ENCODE measurements at regions not wholly inside any gene's neighbourhood (a gene's known extent, or its start where the extent isn't known, plus 50 kb on each side); places are given as distances from the start of the nearest gene placed in this dataset.

DNA sequence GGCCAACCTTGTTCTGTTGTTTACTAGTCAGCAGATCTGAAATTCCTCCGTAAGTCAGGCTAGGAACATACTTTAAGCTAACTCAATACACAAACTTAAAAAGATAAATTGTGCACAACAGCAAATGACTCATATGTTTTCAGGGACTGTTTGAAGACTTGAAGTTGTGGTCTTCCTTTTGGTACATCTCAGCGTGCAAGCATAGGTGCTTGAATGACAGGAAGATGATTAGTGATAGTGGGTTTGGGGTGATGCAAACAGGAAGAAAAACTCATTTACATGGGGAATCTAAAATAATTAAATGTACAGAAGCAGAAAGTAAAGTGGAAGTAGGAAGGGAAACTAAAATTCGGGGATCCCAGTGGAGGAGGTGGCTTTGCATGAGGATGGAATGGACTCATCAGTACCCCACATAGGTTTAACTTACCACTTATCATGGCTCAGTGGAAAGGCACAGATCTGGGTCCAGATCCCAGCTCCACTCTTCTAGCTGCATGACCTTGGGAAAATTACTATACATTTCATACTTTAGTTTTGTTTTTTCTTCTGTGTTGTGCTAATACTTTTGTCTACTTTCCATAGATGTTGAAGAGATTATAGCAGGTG is 122.3 kb downstream of the XCL2 start:
- Mint-ChIP-seq H3K27me3 (no peaks in the 10 kb centered on the region), H3K9me3 (peaks cover 0 to 2% (median 0%) of the 10 kb centered on the region in 7 donors), H3K4me1 (peaks cover 14 to 33% (median 28%) of the 10 kb centered on the region in 4 donors), H3K27ac (peak overlapping the region; percentile 14 to 94 (median 36)), H3K4me3 (peak overlapping the region; percentile 27 to 65 (median 54)), H3K36me3 (no peaks in the 10 kb centered on the region)
- DNase-seq, result peak in 2 of 3 donors; percentile 47 to 82
- peak overlapping the region; percentile 64 for H3K4me3 ChIP-seq (ENCODE audit: low read depth, low read length)
- H3K4me1 ChIP-seq (ENCODE audit: control insufficient read depth, insufficient read depth, low read length, poor library complexity, severe bottlenecking), result peaks cover 26% of the 10 kb centered on the region
- no peaks in the 10 kb centered on the region for H3K9me3 ChIP-seq (ENCODE audit: control insufficient read depth in 2 of 2, low read length in 2 of 2)
- peak overlapping the region; percentile 71 for H3K27ac ChIP-seq (ENCODE audit: insufficient read depth, low read length, poor library complexity, severe bottlenecking)
- H3K27me3 ChIP-seq (ENCODE audit: control insufficient read depth, insufficient read depth, low read length), result no peaks in the 10 kb centered on the region
- no peaks in the 10 kb centered on the region for H3K36me3 ChIP-seq (ENCODE audit: control insufficient read depth, insufficient read depth, low read length)
- peak; percentile 98 to 99 for ATAC-seq (ENCODE audit: low read depth in 2 of 2)

DNA sequence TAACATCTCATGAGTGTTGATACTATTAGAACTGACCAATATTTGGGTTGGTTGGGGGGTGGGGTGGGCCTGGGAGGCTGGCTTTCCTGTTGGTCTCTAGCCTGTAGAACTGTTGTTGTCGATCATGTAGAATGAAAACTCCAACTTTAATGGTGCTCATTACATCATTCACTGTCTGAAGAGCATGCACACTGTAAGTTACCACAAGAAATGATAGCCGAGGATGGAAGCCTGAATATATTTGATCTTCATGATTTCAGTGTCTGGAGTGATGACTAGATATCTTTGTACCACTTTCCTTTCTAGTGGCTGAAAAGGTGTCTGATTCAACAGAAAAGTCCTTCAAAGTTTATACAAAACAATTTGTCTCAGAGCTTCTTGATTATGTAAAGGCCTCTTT is 123.6 kb downstream of the XCL2 start:
- no peaks in the 10 kb centered on the region for H3K27me3 ChIP-seq (ENCODE audit: control insufficient read depth, insufficient read depth, low read length)
- peaks cover 26% of the 10 kb centered on the region for H3K4me1 ChIP-seq (ENCODE audit: control insufficient read depth, insufficient read depth, low read length, poor library complexity, severe bottlenecking)
- ATAC-seq (ENCODE audit: low read depth in 2 of 2) (no peak), DNase-seq (no peak)
- peak overlapping the region; percentile 71 for H3K27ac ChIP-seq (ENCODE audit: insufficient read depth, low read length, poor library complexity, severe bottlenecking)
- Mint-ChIP-seq H3K27ac (peak overlapping the region; percentile 36 to 78 (median 56)), H3K4me1 (peaks cover 14 to 33% (median 28%) of the 10 kb centered on the region in 4 donors), H3K36me3 (no peaks in the 10 kb centered on the region), H3K27me3 (no peaks in the 10 kb centered on the region), H3K4me3 (peak overlapping the region in 1 of 4 donors; percentile 11), H3K9me3 (peaks cover 0 to 2% (median 0%) of the 10 kb centered on the region in 7 donors)
- H3K4me3 ChIP-seq (ENCODE audit: low read depth, low read length), result no peak overlapping the region
- H3K9me3 ChIP-seq (ENCODE audit: control insufficient read depth in 2 of 2, low read length in 2 of 2), result no peaks in the 10 kb centered on the region
- no peaks in the 10 kb centered on the region for H3K36me3 ChIP-seq (ENCODE audit: control insufficient read depth, insufficient read depth, low read length)

DNA sequence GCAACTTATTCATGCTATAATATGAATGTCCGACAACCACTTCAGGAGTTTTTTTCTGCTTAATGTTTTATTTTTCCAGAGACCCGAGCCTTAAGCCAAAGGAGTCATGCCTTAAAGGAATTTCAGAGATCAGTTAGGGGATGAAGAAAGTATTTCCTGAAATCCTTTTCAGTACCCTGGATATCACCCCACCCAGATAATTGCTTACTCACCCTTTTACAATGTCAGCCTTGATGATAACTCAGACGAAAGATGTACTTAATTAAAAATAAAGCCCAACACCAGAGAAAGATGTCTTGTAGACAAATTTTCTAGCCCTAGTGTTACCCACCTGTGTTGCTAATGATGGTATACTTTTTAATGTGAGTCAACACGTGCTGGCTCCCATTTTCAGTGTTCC is 124.1 kb downstream of the XCL2 start:
- no peaks in the 10 kb centered on the region for H3K36me3 Mint-ChIP-seq
- H3K27me3 Mint-ChIP-seq, result no peaks in the 10 kb centered on the region
- H3K9me3 ChIP-seq (ENCODE audit: control insufficient read depth in 2 of 2, low read length in 2 of 2), result no peaks in the 10 kb centered on the region
- peak overlapping the region in 1 of 4 donors; percentile 12 for H3K4me3 Mint-ChIP-seq
- peaks cover 0 to 2% (median 0%) of the 10 kb centered on the region in 7 donors for H3K9me3 Mint-ChIP-seq
- peaks cover 26% of the 10 kb centered on the region for H3K4me1 ChIP-seq (ENCODE audit: control insufficient read depth, insufficient read depth, low read length, poor library complexity, severe bottlenecking)
- H3K36me3 ChIP-seq (ENCODE audit: control insufficient read depth, insufficient read depth, low read length), result no peaks in the 10 kb centered on the region
- no peak for ATAC-seq (ENCODE audit: low read depth in 2 of 2)
- H3K27ac ChIP-seq (ENCODE audit: insufficient read depth, low read length, poor library complexity, severe bottlenecking), result no peak overlapping the region
- H3K4me1 Mint-ChIP-seq, result peaks cover 14 to 33% (median 30%) of the 10 kb centered on the region in 4 donors
- peak overlapping the region; percentile 36 to 87 (median 56) for H3K27ac Mint-ChIP-seq
- no peak overlapping the region for H3K4me3 ChIP-seq (ENCODE audit: low read depth, low read length)
- H3K27me3 ChIP-seq (ENCODE audit: control insufficient read depth, insufficient read depth, low read length), result no peaks in the 10 kb centered on the region
- no peak for DNase-seq

DNA sequence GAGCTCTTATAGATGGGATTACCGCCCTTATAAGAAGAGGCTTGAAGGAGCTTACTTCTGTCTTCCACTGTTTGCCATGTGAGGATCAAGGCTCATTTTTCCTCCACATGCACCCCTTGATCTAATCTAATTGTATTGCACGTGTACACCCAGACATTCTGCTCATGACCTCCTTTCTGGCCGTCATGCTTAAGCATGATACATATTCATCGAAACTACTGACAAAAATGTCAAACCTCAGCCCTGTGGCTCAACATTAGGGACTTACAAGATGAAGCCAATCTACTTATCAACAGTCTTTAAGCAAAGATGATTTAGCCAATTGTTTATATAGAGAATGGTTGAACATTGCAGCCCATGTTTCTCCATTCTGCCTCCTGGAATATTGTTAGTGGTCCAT is 127.6 kb downstream of the XCL2 start:
- H3K4me1 Mint-ChIP-seq, result peaks cover 9 to 19% (median 11%) of the 10 kb centered on the region in 4 donors
- H3K27ac Mint-ChIP-seq, result no peak overlapping the region
- DNase-seq (no peak), ATAC-seq (ENCODE audit: low read depth in 2 of 2) (no peak)
- H3K9me3 Mint-ChIP-seq, result no peaks in the 10 kb centered on the region
- H3K4me3 Mint-ChIP-seq, result no peak overlapping the region
- H3K27ac ChIP-seq (ENCODE audit: insufficient read depth, low read length, poor library complexity, severe bottlenecking), result no peak overlapping the region
- no peaks in the 10 kb centered on the region for H3K36me3 ChIP-seq (ENCODE audit: control insufficient read depth, insufficient read depth, low read length)
- no peaks in the 10 kb centered on the region for H3K27me3 Mint-ChIP-seq
- H3K4me1 ChIP-seq (ENCODE audit: control insufficient read depth, insufficient read depth, low read length, poor library complexity, severe bottlenecking), result peaks cover 12% of the 10 kb centered on the region
- no peaks in the 10 kb centered on the region for H3K9me3 ChIP-seq (ENCODE audit: control insufficient read depth in 2 of 2, low read length in 2 of 2)
- no peaks in the 10 kb centered on the region for H3K36me3 Mint-ChIP-seq
- no peak overlapping the region for H3K4me3 ChIP-seq (ENCODE audit: low read depth, low read length)
- no peaks in the 10 kb centered on the region for H3K27me3 ChIP-seq (ENCODE audit: control insufficient read depth, insufficient read depth, low read length)

DNA sequence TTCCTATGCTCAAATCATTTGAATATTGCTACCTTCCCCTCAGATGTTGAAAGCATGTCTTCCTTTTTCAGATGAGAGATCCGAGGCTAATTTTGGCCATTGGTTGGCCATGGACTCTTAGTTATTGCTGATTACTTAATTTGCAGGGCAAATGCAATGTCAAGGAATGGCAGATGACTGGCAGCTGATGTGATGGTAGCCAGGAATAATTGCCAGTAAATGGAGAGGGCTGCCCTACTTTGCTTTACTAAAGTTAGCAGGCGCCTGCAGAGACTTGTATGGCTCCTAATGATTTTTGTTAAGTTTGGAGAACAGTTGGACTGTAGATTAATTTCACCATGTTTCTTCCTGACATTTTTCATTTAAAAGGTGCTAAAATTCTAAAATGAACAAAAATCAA is 128.9 kb downstream of the XCL2 start:
- H3K27me3 Mint-ChIP-seq, result no peaks in the 10 kb centered on the region
- Histone ChIP-seq H3K27me3 (ENCODE audit: control insufficient read depth, insufficient read depth, low read length) (no peaks in the 10 kb centered on the region), H3K9me3 (ENCODE audit: control insufficient read depth in 2 of 2, low read length in 2 of 2) (no peaks in the 10 kb centered on the region), H3K36me3 (ENCODE audit: control insufficient read depth, insufficient read depth, low read length) (no peaks in the 10 kb centered on the region), H3K4me3 (ENCODE audit: low read depth, low read length) (no peak overlapping the region), H3K4me1 (ENCODE audit: control insufficient read depth, insufficient read depth, low read length, poor library complexity, severe bottlenecking) (no peaks in the 10 kb centered on the region), H3K27ac (ENCODE audit: insufficient read depth, low read length, poor library complexity, severe bottlenecking) (no peak overlapping the region)
- H3K9me3 Mint-ChIP-seq, result peaks cover 0 to 2% (median 0%) of the 10 kb centered on the region in 7 donors
- no peaks in the 10 kb centered on the region for H3K36me3 Mint-ChIP-seq
- no peak for DNase-seq
- no peak for ATAC-seq (ENCODE audit: low read depth in 2 of 2)
- H3K27ac Mint-ChIP-seq, result no peak overlapping the region
- peaks cover 0 to 16% (median 6%) of the 10 kb centered on the region in 4 donors for H3K4me1 Mint-ChIP-seq
- no peak overlapping the region for H3K4me3 Mint-ChIP-seq

DNA sequence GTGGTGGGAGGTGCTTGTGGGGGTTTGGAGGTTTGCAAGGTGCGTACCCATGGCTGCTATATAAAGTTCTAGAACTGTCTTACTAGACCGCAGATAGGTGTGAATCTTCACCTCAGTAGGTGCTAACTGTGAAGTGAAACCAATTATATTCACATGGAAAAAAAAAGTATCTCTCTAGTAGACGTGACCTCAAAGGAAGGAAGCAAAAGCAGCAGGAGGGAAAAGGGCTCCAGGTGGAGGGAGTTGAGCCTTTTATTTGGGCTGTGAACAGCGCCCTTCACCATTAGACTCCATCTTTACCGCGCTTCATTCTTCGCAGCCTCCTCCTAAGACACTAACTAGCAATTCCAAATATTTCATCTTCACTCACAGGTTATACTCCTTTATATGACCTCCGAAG is 129.8 kb downstream of the TBX19 start:
- H3K9me3 Mint-ChIP-seq, result peaks cover 0 to 7% (median 2%) of the 10 kb centered on the region in 7 donors
- peak overlapping the region in 2 of 3 donors; percentile 14 to 68 for H3K27ac Mint-ChIP-seq
- Histone ChIP-seq H3K27me3 (ENCODE audit: control insufficient read depth, insufficient read depth, low read length) (no peaks in the 10 kb centered on the region), H3K36me3 (ENCODE audit: control insufficient read depth, insufficient read depth, low read length) (no peaks in the 10 kb centered on the region), H3K27ac (ENCODE audit: insufficient read depth, low read length, poor library complexity, severe bottlenecking) (no peak overlapping the region), H3K9me3 (ENCODE audit: control insufficient read depth in 2 of 2, low read length in 2 of 2) (peaks cover 0 to 3% of the 10 kb centered on the region in 2 experiments), H3K4me3 (ENCODE audit: low read depth, low read length) (no peak overlapping the region), H3K4me1 (ENCODE audit: control insufficient read depth, insufficient read depth, low read length, poor library complexity, severe bottlenecking) (peaks cover 24% of the 10 kb centered on the region)
- ATAC-seq (ENCODE audit: low read depth in 2 of 2), result no peak
- DNase-seq, result no peak
- H3K27me3 Mint-ChIP-seq, result no peaks in the 10 kb centered on the region
- peaks cover 23 to 41% (median 32%) of the 10 kb centered on the region in 4 donors for H3K4me1 Mint-ChIP-seq
- no peak overlapping the region for H3K4me3 Mint-ChIP-seq
- no peaks in the 10 kb centered on the region for H3K36me3 Mint-ChIP-seq

DNA sequence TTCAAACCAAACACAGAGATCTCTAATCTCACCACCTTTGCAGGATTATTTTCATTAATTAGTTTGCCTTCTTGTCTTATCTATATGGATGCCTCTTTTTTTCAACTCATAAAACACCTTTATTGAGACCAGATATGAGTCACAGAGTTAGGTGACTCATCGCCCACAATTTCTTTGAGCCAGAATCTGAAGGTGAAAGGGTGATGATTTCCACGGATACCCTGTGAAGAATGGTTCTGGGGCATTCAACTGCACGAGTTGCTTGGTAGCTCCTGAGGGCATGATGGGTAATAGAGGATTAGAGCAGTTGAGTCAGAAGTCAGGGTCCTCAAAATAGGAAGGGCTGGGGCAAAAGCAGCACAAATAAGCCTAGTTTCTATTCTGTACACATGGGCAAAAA is 128.2 kb downstream of the TBX19 start:
- Mint-ChIP-seq H3K27me3 (no peaks in the 10 kb centered on the region), H3K36me3 (no peaks in the 10 kb centered on the region), H3K27ac (peak overlapping the region; percentile 38 to 94 (median 68)), H3K4me1 (peaks cover 23 to 40% (median 31%) of the 10 kb centered on the region in 4 donors), H3K4me3 (peak overlapping the region; percentile 5 to 63 (median 51)), H3K9me3 (peaks cover 0 to 7% (median 2%) of the 10 kb centered on the region in 7 donors)
- Histone ChIP-seq H3K4me3 (ENCODE audit: low read depth, low read length) (peak overlapping the region; percentile 83), H3K27me3 (ENCODE audit: control insufficient read depth, insufficient read depth, low read length) (no peaks in the 10 kb centered on the region), H3K27ac (ENCODE audit: insufficient read depth, low read length, poor library complexity, severe bottlenecking) (peak overlapping the region; percentile 70), H3K9me3 (ENCODE audit: control insufficient read depth in 2 of 2, low read length in 2 of 2) (peaks cover 0 to 3% of the 10 kb centered on the region in 2 experiments), H3K4me1 (ENCODE audit: control insufficient read depth, insufficient read depth, low read length, poor library complexity, severe bottlenecking) (peaks cover 24% of the 10 kb centered on the region), H3K36me3 (ENCODE audit: control insufficient read depth, insufficient read depth, low read length) (no peaks in the 10 kb centered on the region)
- ATAC-seq (ENCODE audit: low read depth in 2 of 2) (peak; percentile 94 to 97), DNase-seq (peak; percentile 31 to 86 (median 44))

DNA sequence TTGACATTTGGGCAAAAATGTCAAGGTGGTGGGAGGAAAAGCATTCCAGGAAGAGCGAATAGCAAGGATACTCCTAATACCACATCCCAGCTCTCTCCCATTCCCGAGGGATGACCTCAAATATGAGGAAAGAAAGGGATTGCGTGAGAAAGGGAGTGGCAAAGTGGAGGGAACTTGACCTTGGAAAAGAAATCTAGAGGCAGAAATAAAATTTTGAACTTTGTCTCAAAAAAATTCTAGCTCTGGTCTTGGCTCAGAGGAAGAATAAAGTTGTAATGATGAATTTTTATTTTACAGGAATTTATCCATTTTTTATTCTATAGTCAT is 127.8 kb downstream of the TBX19 start:
- H3K4me1 Mint-ChIP-seq, result peaks cover 23 to 39% (median 31%) of the 10 kb centered on the region in 4 donors
- no peaks in the 10 kb centered on the region for H3K27me3 Mint-ChIP-seq
- no peaks in the 10 kb centered on the region for H3K36me3 Mint-ChIP-seq
- Histone ChIP-seq H3K36me3 (ENCODE audit: control insufficient read depth, insufficient read depth, low read length) (no peaks in the 10 kb centered on the region), H3K27me3 (ENCODE audit: control insufficient read depth, insufficient read depth, low read length) (no peaks in the 10 kb centered on the region), H3K27ac (ENCODE audit: insufficient read depth, low read length, poor library complexity, severe bottlenecking) (peak overlapping the region; percentile 70), H3K4me1 (ENCODE audit: control insufficient read depth, insufficient read depth, low read length, poor library complexity, severe bottlenecking) (peaks cover 24% of the 10 kb centered on the region), H3K4me3 (ENCODE audit: low read depth, low read length) (peak overlapping the region; percentile 83), H3K9me3 (ENCODE audit: control insufficient read depth in 2 of 2, low read length in 2 of 2) (peaks cover 0 to 3% of the 10 kb centered on the region in 2 experiments)
- peak overlapping the region in 3 of 4 donors; percentile 6 to 63 (median 52) for H3K4me3 Mint-ChIP-seq
- DNase-seq (no peak), ATAC-seq (ENCODE audit: low read depth in 2 of 2) (no peak)
- H3K9me3 Mint-ChIP-seq, result peaks cover 0 to 7% (median 2%) of the 10 kb centered on the region in 7 donors
- peak overlapping the region; percentile 56 to 95 (median 68) for H3K27ac Mint-ChIP-seq
